ENCODE measurements at regions not wholly inside any gene's neighbourhood (a gene's known extent, or its start where the extent isn't known, plus 50 kb on each side); places are given as distances from the start of the nearest gene placed in this dataset.

GRCh38 chr15:52943746-52944145 lies 153.6 kb upstream of the ONECUT1 start:
- TF ChIP-seq CTCF (IDR thresholded peaks at IDR 0.05; ENCODE audit: low read depth, low read length, missing control alignments) = no peak
- H3K4me3 ChIP-seq (ENCODE audit: low read depth, low read length) = no peak overlapping the region
- in situ Hi-C loops (cut with HindIII; ENCODE audit: low sequenced_read_pairs) = no loop called here
- DNase-seq (ENCODE audit: low read depth) = no peak

- H3K4me3 ChIP-seq (ENCODE audit: low read depth, low read length) = no peak overlapping the region
- TF ChIP-seq CTCF (IDR thresholded peaks at IDR 0.05; ENCODE audit: low read depth, low read length, missing control alignments) = no peak
- no peak for DNase-seq (ENCODE audit: low read depth)
- in situ Hi-C loops (cut with HindIII; ENCODE audit: low sequenced_read_pairs) = no loop called here
Observed at GRCh38 chr15:52936489-52936888, 146.4 kb upstream of the ONECUT1 start.

- in situ Hi-C loops (cut with HindIII; ENCODE audit: low sequenced_read_pairs) = no loop called here
- TF ChIP-seq CTCF (IDR thresholded peaks at IDR 0.05; ENCODE audit: low read depth, low read length, missing control alignments) = no peak
- H3K4me3 ChIP-seq (ENCODE audit: low read depth, low read length) = no peak overlapping the region
- no peak for DNase-seq (ENCODE audit: low read depth)
Observed at GRCh38 chr15:52925130-52925529, 135.0 kb upstream of the ONECUT1 start.

GRCh38 chr15:52924630-52925029 lies 134.5 kb upstream of the ONECUT1 start:
- no peak overlapping the region for H3K4me3 ChIP-seq (ENCODE audit: low read depth, low read length)
- in situ Hi-C loops (cut with HindIII; ENCODE audit: low sequenced_read_pairs) = no loop called here
- no peak for TF ChIP-seq CTCF (IDR thresholded peaks at IDR 0.05; ENCODE audit: low read depth, low read length, missing control alignments)
- DNase-seq (ENCODE audit: low read depth) = no peak

GRCh38 chr15:52923626-52924025 lies 133.5 kb upstream of the ONECUT1 start:
- in situ Hi-C loops (cut with HindIII; ENCODE audit: low sequenced_read_pairs) = no loop called here
- no peak overlapping the region for H3K4me3 ChIP-seq (ENCODE audit: low read depth, low read length)
- DNase-seq (ENCODE audit: low read depth) = no peak
- no peak for TF ChIP-seq CTCF (IDR thresholded peaks at IDR 0.05; ENCODE audit: low read depth, low read length, missing control alignments)

- no peak for DNase-seq (ENCODE audit: low read depth)
- no peak for TF ChIP-seq CTCF (IDR thresholded peaks at IDR 0.05; ENCODE audit: low read depth, low read length, missing control alignments)
- no peak overlapping the region for H3K4me3 ChIP-seq (ENCODE audit: low read depth, low read length)
- in situ Hi-C loops (cut with HindIII; ENCODE audit: low sequenced_read_pairs) = no loop called here
Observed at GRCh38 chr15:52922871-52923270, 132.7 kb upstream of the ONECUT1 start.

- DNase-seq (ENCODE audit: low read depth) = no peak
- H3K4me3 ChIP-seq (ENCODE audit: low read depth, low read length) = no peak overlapping the region
- TF ChIP-seq CTCF (IDR thresholded peaks at IDR 0.05; ENCODE audit: low read depth, low read length, missing control alignments) = no peak
- in situ Hi-C loops (cut with HindIII; ENCODE audit: low sequenced_read_pairs) = no loop called here
Observed at GRCh38 chr15:52912172-52912571, 122.0 kb upstream of the ONECUT1 start.
